ENCODE measurements at regions not wholly inside any gene's neighbourhood (a gene's known extent, or its start where the extent isn't known, plus 50 kb on each side); places are given as distances from the start of the nearest gene placed in this dataset.

DNA sequence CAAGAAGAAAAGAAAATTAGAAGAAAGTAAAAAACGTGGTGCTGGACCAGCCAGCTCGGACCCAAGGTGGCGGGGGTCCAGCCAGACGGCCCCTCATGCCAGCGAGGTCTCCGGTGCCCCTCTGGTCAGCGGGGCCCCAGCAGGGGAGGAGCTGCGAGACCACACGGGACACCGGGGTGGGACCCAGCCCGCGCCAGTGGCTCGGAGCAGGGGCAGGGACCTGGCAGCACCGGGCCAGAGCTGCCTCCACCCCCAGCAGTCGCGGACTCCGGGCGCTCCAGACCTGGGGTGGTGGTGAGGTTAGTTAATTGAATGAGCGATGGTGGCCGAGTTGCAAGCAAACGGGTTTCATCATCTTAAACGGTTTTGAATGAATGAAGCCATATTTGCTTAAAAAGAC, 289.9 kb upstream of the MC4R start:
- TF ChIP-seq, protein P1, sequence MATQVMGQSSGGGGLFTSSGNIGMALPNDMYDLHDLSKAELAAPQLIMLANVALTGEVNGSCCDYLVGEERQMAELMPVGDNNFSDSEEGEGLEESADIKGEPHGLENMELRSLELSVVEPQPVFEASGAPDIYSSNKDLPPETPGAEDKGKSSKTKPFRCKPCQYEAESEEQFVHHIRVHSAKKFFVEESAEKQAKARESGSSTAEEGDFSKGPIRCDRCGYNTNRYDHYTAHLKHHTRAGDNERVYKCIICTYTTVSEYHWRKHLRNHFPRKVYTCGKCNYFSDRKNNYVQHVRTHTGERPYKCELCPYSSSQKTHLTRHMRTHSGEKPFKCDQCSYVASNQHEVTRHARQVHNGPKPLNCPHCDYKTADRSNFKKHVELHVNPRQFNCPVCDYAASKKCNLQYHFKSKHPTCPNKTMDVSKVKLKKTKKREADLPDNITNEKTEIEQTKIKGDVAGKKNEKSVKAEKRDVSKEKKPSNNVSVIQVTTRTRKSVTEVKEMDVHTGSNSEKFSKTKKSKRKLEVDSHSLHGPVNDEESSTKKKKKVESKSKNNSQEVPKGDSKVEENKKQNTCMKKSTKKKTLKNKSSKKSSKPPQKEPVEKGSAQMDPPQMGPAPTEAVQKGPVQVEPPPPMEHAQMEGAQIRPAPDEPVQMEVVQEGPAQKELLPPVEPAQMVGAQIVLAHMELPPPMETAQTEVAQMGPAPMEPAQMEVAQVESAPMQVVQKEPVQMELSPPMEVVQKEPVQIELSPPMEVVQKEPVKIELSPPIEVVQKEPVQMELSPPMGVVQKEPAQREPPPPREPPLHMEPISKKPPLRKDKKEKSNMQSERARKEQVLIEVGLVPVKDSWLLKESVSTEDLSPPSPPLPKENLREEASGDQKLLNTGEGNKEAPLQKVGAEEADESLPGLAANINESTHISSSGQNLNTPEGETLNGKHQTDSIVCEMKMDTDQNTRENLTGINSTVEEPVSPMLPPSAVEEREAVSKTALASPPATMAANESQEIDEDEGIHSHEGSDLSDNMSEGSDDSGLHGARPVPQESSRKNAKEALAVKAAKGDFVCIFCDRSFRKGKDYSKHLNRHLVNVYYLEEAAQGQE (IDR thresholded peaks at IDR 0.05), result no peak
- TF ChIP-seq CHD2 (IDR thresholded peaks at IDR 0.05; ENCODE audit: low read length, partially characterized antibody) (no peak), HOXA7 (CRISPR knock-in tag; IDR thresholded peaks at IDR 0.05) (no peak), EP300 (IDR thresholded peaks at IDR 0.05) (no peak), MYC (IDR thresholded peaks at IDR 0.05; ENCODE audit: borderline replicate concordance, low read length) (no peak), JUNB (IDR thresholded peaks at IDR 0.05) (no peak)
- TF ChIP-seq, protein P2, sequence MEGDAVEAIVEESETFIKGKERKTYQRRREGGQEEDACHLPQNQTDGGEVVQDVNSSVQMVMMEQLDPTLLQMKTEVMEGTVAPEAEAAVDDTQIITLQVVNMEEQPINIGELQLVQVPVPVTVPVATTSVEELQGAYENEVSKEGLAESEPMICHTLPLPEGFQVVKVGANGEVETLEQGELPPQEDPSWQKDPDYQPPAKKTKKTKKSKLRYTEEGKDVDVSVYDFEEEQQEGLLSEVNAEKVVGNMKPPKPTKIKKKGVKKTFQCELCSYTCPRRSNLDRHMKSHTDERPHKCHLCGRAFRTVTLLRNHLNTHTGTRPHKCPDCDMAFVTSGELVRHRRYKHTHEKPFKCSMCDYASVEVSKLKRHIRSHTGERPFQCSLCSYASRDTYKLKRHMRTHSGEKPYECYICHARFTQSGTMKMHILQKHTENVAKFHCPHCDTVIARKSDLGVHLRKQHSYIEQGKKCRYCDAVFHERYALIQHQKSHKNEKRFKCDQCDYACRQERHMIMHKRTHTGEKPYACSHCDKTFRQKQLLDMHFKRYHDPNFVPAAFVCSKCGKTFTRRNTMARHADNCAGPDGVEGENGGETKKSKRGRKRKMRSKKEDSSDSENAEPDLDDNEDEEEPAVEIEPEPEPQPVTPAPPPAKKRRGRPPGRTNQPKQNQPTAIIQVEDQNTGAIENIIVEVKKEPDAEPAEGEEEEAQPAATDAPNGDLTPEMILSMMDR (IDR thresholded peaks at IDR 0.05), result no peak
